CD14-positive monocyte (primary cell): ENCODE measurements at regions not wholly inside any gene's neighbourhood (a gene's known extent, or its start where the extent isn't known, plus 50 kb on each side); places are given as distances from the start of the nearest gene placed in this dataset.

ENCODE experiments used
- DNase-seq, 3 donors: peaks; one replicate each; pipeline ENCODE4 v3.0.0-alpha.2; 2011 to 2022
- H2AFZ ChIP-seq: 2 replicates; pipeline ENCODE4 v1.6.0; 2012; ENCODE audit warnings: mild to moderate bottlenecking, low read depth, low read length, inconsistent platforms; ENCODE audit not compliant: insufficient read depth, poor library complexity, severe bottlenecking
- H3K27ac ChIP-seq, 2 donors: 1 replicate in 1 of 2; 2 replicates in 1 of 2; pipeline ENCODE4 v1.5.1; 2012 to 2013; ENCODE audit warnings: low read length in 2 of 2, control low read depth in 1 of 2, inconsistent platforms in 1 of 2, low read depth in 1 of 2, mild to moderate bottlenecking in 1 of 2
- H3K27me3 ChIP-seq, 2 donors: one replicate each; pipeline versions ENCODE4 v1.6.0 to v1.6.1; 2011 to 2013; ENCODE audit warnings: low read length in 2 of 2; ENCODE audit not compliant: control insufficient read depth in 2 of 2, insufficient read depth in 2 of 2
- H3K36me3 ChIP-seq, 2 donors: replicated peaks in 1 of 2; 1 replicate in 1 of 2; 2 replicates in 1 of 2; pipeline versions ENCODE4 v1.5.1 to v1.6.1; 2012 to 2013; ENCODE audit warnings: low read length in 2 of 2, control low read depth in 1 of 2, inconsistent platforms in 1 of 2, mild to moderate bottlenecking in 1 of 2; ENCODE audit not compliant: insufficient read depth in 2 of 2, control insufficient read depth in 1 of 2
- H3K4me1 ChIP-seq, 2 donors: 1 replicate in 1 of 2; 2 replicates in 1 of 2; pipeline versions ENCODE4 v1.5.1 to v1.6.1; 2012 to 2013; ENCODE audit warnings: low read length in 2 of 2, control low read depth in 1 of 2, inconsistent platforms in 1 of 2, mild to moderate bottlenecking in 1 of 2, moderate library complexity in 1 of 2; ENCODE audit not compliant: insufficient read depth in 2 of 2, control insufficient read depth in 1 of 2
- H3K4me2 ChIP-seq: replicated peaks from 2 replicates; pipeline ENCODE3; 2012; ENCODE audit warnings: low read length, moderate library complexity, mild to moderate bottlenecking; ENCODE audit not compliant: poor library complexity, severe bottlenecking; ENCODE audit errors: extremely low read depth
- H3K4me3 ChIP-seq, 3 experiments: fragments of 200-600 bp in 1 of 3; sonication (generic) in 1 of 3; replicated peaks in 1 of 3; 1 replicate in 2 of 3; 2 replicates in 1 of 3; pipeline ENCODE4 v1.5.1; 2011 to 2013; ENCODE audit warnings: low read length in 3 of 3, mild to moderate bottlenecking in 3 of 3, control low read depth in 2 of 3, low read depth in 2 of 3, inconsistent platforms in 1 of 3, moderate library complexity in 1 of 3
- H3K79me2 ChIP-seq: 2 replicates; pipeline ENCODE4 v1.6.0; 2012; ENCODE audit warnings: mild to moderate bottlenecking, control low read depth, inconsistent platforms, low read length, moderate library complexity; ENCODE audit not compliant: insufficient read depth
- H3K9ac ChIP-seq: 2 replicates; pipeline ENCODE4 v1.6.0; 2017; ENCODE audit warnings: low read length, mild to moderate bottlenecking; ENCODE audit not compliant: insufficient read depth, poor library complexity, severe bottlenecking
- H3K9me3 ChIP-seq, 2 donors: replicated peaks in 1 of 2; 1 replicate in 1 of 2; 2 replicates in 1 of 2; pipeline versions ENCODE4 v1.5.1 to v1.6.1; 2012 to 2013; ENCODE audit warnings: low read length in 2 of 2, control low read depth in 1 of 2; ENCODE audit not compliant: control insufficient read depth in 1 of 2, insufficient read depth in 1 of 2
- H4K20me1 ChIP-seq: 2 replicates; pipeline ENCODE4 v1.6.0; 2012; ENCODE audit warnings: mild to moderate bottlenecking, low read length, control low read depth, moderate library complexity; ENCODE audit not compliant: insufficient read depth
- H3K27ac Mint-ChIP-seq, 7 donors: one replicate each; pipeline ENCODE4 v1.8.0; 2020; ENCODE audit warnings: mild to moderate bottlenecking in 7 of 7, mixed read lengths in 7 of 7, moderate library complexity in 6 of 7, inconsistent platforms in 2 of 7
- H3K27me3 Mint-ChIP-seq, 3 donors: one replicate each; pipeline ENCODE4 v1.8.0; 2021 to 2022; ENCODE audit warnings: low read depth in 3 of 3, mild to moderate bottlenecking in 3 of 3, mixed read lengths in 3 of 3, moderate library complexity in 3 of 3, inconsistent platforms in 1 of 3
- H3K36me3 Mint-ChIP-seq, 2 donors: one replicate each; pipeline ENCODE4 v1.8.0; 2020; ENCODE audit warnings: mixed read lengths in 2 of 2, inconsistent platforms in 1 of 2, mild to moderate bottlenecking in 1 of 2
- H3K4me1 Mint-ChIP-seq: one replicate; pipeline ENCODE4 v1.8.0; 2020; ENCODE audit warnings: mild to moderate bottlenecking, mixed read lengths
- H3K4me3 Mint-ChIP-seq, 2 donors: one replicate each; pipeline ENCODE4 v1.8.0; 2020; ENCODE audit warnings: mild to moderate bottlenecking in 2 of 2, mixed read lengths in 2 of 2, moderate library complexity in 1 of 2
- H3K9me3 Mint-ChIP-seq, 7 donors: one replicate each; pipeline ENCODE4 v1.8.0; 2020 to 2022; ENCODE audit warnings: mixed read lengths in 7 of 7, mild to moderate bottlenecking in 6 of 7, moderate library complexity in 6 of 7, inconsistent platforms in 2 of 7
- WGBS: methylation state at CpG from one replicate; pipeline ENCODE4 v1.1.5; 2013; ENCODE audit warnings: missing lambda C conversion rate; ENCODE audit not compliant: insufficient coverage; 5-methylcytosine and 5-hydroxymethylcytosine counted together
- intact Hi-C, 2 donors: fragments of 100-400 bp; cut with micrococcal nuclease; formaldehyde crosslinking; loops; one replicate each; pipeline versions ENCODE4 v1.15.0 to v1.15.1; 2023
- TF ChIP-seq, protein P1 (sequence below): fragments of 200-600 bp; IDR thresholded peaks from one replicate; pipeline ENCODE4 v1.8.0; 2022; ENCODE audit warnings: antibody characterized with exemption, mild to moderate bottlenecking

- H3K4me3 Mint-ChIP-seq: no peak overlapping the region
- no peaks in the 10 kb centered on the region for H3K9me3 Mint-ChIP-seq
- H3K27ac Mint-ChIP-seq: no peak overlapping the region
- Histone ChIP-seq H3K4me2 (no peak overlapping the region), H3K9ac (no peak overlapping the region), H4K20me1 (no peaks in the 10 kb centered on the region), H3K79me2 (no peaks in the 10 kb centered on the region), H3K9me3 (no peaks in the 10 kb centered on the region), H3K27me3 (no peaks in the 10 kb centered on the region), H2AFZ (no peak overlapping the region), H3K4me3 (no peak overlapping the region), H3K27ac (no peak overlapping the region), H3K4me1 (no peaks in the 10 kb centered on the region), H3K36me3 (no peaks in the 10 kb centered on the region)
- TF ChIP-seq, protein P1, sequence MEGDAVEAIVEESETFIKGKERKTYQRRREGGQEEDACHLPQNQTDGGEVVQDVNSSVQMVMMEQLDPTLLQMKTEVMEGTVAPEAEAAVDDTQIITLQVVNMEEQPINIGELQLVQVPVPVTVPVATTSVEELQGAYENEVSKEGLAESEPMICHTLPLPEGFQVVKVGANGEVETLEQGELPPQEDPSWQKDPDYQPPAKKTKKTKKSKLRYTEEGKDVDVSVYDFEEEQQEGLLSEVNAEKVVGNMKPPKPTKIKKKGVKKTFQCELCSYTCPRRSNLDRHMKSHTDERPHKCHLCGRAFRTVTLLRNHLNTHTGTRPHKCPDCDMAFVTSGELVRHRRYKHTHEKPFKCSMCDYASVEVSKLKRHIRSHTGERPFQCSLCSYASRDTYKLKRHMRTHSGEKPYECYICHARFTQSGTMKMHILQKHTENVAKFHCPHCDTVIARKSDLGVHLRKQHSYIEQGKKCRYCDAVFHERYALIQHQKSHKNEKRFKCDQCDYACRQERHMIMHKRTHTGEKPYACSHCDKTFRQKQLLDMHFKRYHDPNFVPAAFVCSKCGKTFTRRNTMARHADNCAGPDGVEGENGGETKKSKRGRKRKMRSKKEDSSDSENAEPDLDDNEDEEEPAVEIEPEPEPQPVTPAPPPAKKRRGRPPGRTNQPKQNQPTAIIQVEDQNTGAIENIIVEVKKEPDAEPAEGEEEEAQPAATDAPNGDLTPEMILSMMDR: no peak
- WGBS: 94% methylated on average over 3 of the region's 4 CpGs
- intact Hi-C loops: no loop called here
- H3K36me3 Mint-ChIP-seq: no peaks in the 10 kb centered on the region
- no peaks in the 10 kb centered on the region for H3K4me1 Mint-ChIP-seq
- H3K27me3 Mint-ChIP-seq: peaks cover 2 to 7% (median 2%) of the 10 kb centered on the region in 3 donors
- DNase-seq: no peak
Observed at GRCh38 chr5:135706893-135707292, 127.6 kb upstream of the SLC25A48 start.

GRCh38 chr5:135706474-135706873 lies 127.7 kb upstream of the CXCL14 start:
- Mint-ChIP-seq H3K4me1 (no peaks in the 10 kb centered on the region), H3K27me3 (peaks cover under 1 to 7% (median 2%) of the 10 kb centered on the region in 3 donors), H3K27ac (no peak overlapping the region), H3K4me3 (no peak overlapping the region), H3K36me3 (no peaks in the 10 kb centered on the region), H3K9me3 (no peaks in the 10 kb centered on the region)
- Histone ChIP-seq H3K4me3 (no peak overlapping the region), H3K79me2 (no peaks in the 10 kb centered on the region), H3K27me3 (no peaks in the 10 kb centered on the region), H3K9ac (no peak overlapping the region), H2AFZ (no peak overlapping the region), H3K9me3 (no peaks in the 10 kb centered on the region), H3K36me3 (no peaks in the 10 kb centered on the region), H3K4me1 (no peaks in the 10 kb centered on the region), H3K4me2 (no peak overlapping the region), H4K20me1 (no peaks in the 10 kb centered on the region), H3K27ac (no peak overlapping the region)
- WGBS: 97% methylated on average over 5 of the region's 8 CpGs
- TF ChIP-seq, protein P1: no peak
- DNase-seq: no peak
- intact Hi-C loops: no loop called here
